Endometrium (tissue), 2 donors: ENCODE measurements at regions not wholly inside any gene's neighbourhood (a gene's known extent, or its start where the extent isn't known, plus 50 kb on each side); places are given as distances from the start of the nearest gene placed in this dataset.
"Not testable (repeated sequence)": the region's sequence is repeated elsewhere in the genome, so short reads cannot be mapped to it uniquely, and the experiment has no call there.

ENCODE experiments used
- FAIRE-seq: peaks from 2 replicates; lab custom pipeline; 2012; peaks lifted over from hg19 to GRCh38; lab: Jason Lieb, UNC
- donor health status: control.
- donor health status: control.

DNA sequence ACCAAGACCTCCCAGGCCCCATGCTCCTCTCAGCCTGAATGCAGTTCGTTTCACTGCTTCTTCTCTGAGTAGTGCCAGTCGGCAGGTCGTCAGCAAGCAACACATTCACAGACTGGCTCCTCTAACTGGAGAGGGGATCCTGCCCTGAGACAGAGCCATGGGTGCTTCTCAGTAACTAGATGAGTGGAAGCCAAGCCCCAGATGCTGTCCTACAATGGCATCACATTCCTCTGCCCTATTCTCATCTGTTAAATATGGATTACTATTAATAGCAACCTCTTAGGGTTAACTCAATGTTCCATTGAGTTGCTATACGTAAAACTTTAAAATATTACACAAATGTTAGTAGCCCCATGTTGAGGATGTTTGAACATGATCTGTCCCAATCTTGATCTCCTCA is 84.2 kb upstream of the S1PR1 start:
- FAIRE-seq: no peak

DNA sequence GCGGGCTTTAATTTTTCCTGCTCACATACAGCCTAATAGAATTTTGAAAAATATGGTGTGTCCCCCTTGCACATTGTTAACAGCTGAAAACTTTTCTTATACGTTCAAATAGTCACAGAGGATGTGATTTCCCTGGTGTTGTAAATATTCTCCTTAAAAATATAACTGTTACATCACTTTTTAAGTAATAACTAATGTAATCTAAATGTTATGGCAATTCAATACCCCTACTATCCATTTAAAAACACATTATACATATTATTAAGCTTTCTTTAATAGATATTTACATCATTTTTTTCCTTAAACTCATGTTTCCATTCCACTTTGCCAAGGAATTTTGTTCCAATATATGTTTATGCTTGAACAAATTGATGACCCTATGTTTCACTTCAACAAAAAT is 85.5 kb upstream of the S1PR1 start:
- no peak for FAIRE-seq

DNA sequence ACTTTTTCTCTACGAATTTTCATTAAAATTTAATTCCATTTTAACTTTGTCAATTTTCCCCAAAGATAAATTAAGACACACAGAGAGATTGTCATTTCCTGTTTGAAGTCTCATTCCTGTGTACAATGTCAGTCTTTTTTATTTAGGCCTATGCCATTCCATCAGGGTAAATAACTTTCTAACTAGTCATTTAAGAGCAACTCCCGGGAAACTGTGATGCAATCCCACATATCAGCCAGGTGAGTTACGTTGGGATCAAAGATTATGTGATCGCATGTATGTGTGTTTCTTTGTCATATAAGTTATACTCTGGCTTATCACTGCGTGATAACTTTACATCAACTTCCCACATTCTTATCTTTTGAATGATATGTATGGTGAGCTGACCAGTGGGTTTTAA is 86.1 kb upstream of the S1PR1 start:
- FAIRE-seq: no peak

DNA sequence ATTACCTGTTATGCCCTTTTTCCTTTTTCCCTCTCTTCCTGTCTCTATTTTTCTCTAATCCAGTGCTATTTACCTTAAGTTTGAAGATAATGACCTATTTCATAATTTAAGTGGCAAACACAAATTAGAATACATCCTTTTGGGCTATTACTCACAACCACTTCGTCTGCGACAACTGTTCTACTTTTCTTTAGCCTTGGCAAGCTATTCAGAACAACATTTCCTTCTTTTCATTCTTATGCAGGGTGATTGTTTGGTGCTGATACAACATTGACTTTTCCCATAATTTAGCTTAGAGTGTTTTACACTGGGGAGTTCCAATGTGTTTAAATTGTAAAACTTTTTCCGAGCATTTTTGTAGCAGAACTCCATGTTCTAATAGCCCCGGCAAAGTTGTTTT is 86.6 kb upstream of the S1PR1 start:
- no peak for FAIRE-seq

DNA sequence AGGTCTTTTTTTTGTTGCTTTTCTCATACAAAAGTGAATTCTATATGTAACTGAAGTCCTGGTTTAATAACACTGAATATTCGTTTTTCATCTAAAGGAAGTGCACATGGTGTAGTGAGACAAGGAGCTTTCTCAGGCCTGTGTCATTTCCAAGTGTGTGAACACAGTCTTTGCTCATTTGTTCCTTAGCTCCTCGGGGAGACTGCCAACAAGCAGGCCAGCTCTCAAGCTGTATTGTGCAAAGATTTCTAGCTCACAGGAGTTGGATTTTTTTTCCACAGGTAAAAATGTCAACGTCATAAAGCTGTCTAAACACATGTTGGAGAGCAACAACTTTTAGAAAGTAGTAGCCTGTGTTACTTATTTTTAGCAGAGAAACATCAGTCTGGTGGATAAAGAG is 87.8 kb upstream of the S1PR1 start:
- FAIRE-seq: no peak

DNA sequence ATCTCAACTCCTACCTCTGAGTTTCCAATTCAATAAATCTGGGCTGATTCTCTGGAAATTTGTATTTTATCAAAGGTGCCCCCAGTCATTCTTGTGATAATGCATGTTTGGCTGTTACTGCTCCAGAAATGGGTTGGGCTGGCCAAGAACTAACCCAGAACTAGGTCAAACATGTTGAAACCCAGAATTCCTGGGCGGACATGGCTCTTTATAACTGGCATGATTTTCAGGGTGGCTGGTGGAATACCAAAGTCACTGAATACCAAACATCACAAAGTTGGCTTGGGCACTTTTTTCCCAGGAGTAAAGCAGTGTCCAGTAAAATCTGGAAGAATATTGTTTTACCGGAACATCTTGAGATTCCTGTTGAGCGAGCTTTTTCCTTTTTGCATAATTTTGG is 89.4 kb upstream of the S1PR1 start:
- no peak for FAIRE-seq

DNA sequence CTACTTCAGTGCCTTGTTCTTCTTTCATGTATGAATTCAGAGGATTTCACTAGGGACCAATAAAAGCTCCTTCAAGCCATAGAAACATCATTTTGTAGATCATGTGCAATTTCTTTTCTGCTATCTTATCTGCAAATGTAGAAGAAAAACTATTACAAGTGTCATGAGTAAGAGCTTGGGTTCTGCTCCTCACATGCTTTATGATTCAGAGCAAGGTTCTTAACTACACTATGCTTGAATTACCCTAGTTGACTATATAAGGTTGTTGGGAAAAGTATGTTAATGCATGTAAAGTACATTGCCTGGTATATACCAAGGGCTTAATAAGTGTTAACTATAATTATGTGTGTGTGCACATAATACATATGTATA is 91.4 kb upstream of the S1PR1 start:
- no peak for FAIRE-seq

DNA sequence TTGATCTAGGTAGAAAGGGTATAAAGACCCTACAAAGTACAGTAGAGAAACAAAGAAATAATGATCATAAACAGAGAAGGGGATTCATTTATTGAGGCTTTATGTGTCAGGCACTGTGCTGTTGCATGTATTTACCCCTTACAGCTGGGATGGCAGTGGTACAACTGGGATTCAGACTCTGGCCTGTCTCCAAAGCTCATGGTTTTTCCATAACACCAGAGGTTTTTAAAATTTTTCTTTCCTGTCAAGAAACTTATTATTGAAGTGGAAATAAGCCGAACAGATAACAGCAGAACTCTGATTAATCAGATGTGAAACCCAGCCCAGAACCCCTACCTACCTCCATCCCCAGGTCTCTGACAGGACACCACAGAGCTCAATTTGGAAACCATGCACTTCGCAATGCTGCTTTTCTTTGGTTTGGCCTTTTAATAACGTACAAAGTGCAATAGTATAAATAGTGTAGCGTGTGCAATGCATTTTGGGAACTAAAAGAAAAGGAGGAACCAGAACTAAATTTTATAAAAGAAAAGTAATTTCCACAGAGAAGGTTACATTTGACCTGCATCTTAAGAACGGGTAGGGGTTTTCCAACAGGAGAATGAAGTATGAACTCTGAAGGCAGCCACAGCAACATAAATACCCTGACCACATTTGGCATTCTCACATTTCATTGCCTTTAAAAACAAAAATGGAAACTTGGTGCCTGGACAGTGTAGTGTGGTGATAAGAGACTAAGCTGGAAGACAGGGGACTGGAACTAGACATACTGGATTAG is 92.0 kb upstream of the S1PR1 start:
- no peak for FAIRE-seq

DNA sequence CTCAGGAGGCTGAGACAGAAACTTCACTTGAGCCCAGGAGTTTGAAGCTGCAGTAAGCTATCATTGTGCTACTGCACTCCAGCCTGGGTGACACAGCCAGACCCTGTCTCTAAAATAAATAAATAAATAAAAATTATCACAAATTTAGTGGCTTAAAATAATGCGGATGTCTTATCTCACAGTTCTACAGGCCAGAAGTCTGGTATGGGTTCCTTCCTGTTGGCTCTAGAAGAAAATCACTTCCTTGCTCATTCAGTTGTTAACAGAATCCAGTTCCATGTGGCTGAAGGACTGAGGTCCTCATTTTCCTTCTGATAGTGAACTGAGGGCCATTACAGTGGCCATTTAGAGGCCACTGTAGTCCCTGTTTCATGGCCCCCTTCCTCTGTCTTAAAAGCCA is 94.6 kb upstream of the S1PR1 start:
- FAIRE-seq: no peak

DNA sequence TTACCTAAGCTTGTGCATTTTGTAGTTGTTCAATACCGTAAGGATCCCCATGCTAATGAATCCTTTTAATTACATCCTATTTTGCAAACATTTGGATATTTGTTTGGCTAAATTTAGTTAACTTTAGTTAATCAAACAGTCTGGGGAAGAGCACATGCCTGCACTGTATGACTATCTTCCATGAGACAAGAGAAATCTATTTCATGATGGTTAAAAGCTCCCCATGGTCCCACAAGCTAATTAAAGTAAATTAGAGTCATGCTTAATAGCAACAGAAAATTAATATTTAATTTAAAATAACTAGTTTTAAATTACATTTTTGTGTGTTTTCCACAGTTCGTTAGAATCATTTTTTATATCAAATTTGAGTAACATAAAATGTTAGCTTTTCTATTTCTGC is 95.4 kb upstream of the S1PR1 start:
- no peak for FAIRE-seq

DNA sequence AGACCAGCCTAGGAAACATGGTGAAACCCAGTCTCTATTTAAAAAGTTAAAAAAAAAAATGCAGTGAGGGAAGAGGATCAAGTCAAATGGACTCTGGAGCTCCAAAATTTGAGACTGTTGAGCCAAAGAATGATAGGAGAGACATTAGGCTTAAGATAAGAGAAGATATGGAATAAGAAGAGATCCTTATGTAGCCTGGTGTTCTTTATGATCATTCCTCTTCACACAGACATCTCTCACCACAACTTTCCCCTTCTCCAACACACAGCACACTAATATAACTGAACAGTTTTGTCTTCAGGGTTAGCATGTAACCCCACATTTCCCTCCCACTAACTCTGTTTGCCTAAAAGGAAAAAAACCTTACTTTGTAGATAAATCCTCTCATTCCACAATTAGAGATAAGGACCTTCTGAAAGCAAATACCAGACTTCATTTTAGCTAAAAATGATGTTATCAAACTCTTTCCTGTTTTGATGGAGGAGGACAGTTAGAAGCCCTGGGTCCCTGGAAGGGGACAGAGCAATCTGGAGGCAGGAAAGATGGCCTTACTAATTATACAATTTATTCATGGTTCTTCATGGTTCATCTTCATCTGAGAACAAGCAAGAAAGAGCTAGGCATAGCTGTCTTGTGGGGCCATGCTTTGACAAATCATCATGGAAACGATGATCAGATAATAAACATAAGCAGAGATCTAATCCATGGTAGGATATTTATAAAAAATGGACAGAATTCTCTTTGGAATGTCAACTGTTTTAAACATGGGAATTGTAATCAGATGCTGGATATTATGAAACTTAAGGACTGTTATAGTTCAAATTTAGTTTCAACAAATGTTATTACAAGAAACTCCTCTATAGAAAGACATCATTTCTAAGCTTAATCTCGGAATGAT is 96.7 kb upstream of the S1PR1 start:
- no peak for FAIRE-seq

DNA sequence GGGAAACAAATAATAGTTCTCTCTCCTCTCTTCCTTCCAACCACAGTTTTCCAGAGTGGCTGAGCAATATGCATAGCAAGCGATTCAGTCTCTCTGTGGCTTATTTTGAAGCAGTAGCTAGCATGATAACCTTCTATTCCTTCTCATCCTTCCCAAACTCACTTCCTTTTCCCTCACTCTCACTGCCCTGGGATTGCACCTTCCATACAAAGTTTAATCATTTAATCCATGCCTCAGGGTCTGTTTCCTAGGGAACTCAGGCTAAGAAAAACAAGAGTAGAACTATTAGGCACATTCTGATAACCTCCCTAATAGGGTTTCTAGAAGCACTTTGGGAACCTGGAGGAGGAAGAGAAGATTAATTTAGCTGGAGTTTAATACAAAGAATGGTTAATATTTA is 97.7 kb upstream of the S1PR1 start:
- FAIRE-seq: no peak

DNA sequence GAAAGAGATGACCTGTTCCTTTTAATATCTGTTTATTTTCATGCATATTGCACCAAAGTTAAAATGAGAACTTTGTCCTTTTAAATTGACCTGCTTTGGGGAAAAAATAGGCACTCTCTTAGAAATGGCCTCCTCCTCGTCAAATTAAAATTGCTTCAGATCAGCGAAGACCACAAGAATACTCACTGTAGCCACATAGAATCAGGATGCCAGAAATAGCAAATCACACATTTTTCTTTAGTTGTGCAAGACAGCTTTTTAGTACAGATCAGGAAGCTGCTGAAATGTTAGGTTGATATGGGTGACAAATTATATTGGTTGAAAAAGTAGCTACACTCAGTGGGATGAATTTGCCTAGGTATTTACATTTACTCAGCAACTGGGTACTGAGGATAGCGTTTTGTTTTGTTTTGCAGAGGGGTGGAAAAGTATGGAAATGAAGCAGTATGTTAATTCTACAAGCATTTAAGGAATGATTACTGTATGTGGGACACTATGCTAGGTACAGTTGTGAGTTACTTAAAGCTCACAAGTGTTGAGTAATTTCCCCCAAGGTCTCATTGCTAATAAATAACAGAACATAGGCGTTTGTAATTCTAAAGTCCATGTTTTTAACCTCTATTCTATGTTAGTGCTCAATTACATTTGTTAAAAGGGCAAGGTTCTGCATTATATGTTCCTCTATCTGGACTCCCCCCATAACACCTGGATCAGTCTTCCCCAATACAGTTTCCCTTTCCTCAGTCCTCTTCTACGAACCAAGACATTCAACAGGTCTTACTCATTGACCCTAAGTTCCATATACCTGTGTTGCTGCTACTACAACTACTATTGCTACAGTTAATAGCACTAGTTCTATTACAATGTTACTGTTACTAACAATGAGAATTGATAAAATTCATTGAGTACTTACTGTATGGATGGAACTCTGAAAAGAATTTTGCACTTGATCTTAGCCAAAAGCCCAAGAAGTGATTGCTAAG is 99.4 kb upstream of the S1PR1 start:
- no peak for FAIRE-seq

DNA sequence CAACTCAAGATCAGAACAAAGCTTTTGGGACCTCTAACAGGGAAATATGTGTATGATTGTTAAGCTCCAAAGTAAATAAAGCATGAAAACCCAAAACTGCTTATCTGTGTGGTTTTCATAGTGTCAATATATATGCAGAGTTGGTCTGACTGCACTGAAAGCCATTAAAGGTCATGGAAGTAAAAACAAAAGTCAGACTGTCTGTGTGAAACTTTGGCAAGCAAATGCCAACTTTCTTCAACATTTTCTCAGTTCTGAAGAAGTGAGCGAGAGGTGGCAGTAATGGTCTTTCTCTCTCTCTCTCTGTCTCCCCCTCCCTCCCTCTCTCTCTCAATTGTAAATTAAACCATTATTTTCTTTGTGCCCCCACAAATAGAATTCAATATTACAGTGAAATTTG is 100.1 kb upstream of the S1PR1 start:
- no peak for FAIRE-seq

DNA sequence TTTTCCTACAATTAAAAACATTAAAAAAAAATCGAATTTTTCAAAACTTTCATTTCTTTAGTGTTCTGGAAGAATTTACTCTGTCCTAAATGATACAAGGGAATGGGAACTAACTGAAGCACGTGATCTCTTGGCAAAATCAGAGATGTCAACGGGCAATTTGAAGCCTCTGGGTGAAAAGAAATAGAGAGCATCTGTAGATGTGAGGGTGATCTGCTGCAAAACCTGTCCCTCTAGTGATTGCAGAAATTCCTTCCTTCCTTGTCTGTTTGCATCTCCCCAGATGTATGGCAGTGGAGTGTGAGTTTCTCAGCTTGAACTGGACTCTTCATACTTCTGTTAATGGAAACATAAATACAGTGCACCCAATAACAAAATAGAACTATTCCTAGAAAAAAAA is 100.5 kb upstream of the S1PR1 start:
- no peak for FAIRE-seq

DNA sequence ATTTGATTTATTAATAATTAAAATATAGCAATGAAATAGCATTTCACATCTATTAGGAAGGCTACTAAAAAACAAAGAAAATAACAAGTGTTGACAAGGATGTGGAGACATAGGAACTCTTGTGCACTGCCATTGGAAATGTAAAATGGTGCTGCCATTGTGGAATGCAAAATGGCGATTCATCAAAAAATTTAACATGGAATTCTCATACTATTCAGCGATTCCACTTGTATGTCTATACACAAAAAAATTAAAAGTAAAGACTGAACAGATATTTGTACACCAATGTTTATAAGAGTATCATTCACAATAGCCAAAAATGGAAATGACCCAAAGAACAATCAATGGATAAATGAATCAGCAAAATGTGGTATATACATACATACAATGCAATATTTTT is 101.3 kb upstream of the S1PR1 start:
- FAIRE-seq: no peak

DNA sequence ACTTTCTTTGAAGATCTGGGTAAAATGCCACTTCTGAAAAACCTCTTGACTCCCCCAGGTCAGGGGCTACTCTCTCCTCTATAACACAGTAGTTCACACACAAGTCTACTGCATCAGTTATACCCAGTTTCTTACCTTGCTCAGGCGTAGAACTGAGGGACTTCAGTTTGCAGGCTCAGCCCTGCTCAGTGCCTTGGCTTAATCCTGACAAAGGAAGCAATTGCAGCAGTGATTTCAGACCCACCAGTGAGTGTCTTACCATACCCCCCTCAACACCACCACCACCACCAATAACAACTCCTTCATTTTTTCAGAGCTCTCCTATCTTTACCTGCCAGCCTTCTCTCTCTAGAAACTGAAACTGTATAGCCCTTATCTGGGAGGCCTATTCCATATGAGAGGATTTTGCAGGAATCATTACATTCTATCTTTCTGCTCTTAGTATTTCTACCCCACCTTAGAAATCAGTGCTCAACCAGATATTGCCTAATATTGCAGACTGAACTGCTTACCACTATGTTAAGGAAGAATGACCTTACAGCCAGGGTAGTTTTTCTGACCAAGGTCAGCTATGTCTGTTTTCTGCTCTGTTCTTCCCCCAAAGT is 105.5 kb upstream of the S1PR1 start:
- FAIRE-seq: no peak

DNA sequence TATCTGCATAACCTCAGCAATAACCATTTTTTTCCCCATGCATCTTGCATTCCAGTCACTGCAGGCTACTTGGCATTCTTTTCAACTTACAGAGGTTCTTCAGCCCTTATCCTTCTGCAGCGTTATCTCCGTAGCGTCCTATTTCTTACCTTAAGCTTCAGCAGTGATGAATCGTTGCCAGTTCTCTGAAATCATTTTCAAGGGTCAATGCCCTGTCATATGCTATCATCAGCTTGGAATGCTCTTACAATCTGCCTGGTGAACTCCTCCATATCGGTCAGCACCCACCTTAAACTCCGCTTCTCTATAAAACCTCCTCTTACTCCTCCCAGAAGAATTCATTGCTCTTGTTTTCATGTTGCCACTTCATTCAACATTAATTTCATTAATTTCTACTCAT is 105.1 kb upstream of the DPH5 start:
- FAIRE-seq: no peak

DNA sequence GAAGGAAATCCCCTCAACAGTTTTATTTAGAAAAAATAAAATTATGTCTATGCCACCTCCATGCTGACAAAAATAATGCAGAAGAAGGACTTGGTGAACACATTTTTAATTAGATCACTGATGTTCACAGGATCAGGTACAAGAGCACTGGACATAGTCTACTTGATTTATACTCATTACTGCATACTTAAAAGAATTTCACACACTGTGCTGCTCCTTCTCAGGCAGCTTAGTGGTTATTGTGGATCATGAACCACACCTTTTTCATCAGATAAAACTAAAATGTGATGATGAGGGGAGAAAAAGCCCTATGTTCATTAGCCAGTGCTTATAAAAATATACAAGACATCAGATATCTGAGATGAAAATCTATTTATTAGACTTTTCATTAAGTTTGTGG is 103.3 kb upstream of the DPH5 start:
- FAIRE-seq: no peak

DNA sequence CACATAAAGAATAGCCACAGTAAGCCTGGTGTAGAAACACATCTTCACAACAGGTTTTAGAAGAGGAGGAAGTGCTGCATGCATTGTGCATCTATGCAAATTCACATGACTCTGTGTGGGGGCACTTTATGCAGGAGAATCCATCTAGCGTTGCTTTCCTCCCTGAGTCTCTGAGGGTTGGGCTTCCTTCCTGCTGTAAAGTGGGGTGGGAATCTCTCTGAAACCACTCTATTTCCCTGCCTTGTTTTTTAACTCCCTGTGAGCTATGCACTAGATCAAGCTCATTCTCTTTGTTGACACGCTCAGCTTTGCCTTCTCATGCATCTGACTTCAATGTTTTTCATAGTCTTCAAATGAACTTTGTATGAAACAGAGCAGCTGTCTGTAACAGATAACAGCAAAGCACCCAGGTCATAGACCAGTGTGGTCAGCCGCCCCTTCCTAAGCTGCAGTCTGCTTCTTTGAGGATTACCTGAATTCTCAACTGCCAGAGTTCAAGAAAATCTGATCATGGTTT is 102.7 kb upstream of the DPH5 start:
- FAIRE-seq: no peak

DNA sequence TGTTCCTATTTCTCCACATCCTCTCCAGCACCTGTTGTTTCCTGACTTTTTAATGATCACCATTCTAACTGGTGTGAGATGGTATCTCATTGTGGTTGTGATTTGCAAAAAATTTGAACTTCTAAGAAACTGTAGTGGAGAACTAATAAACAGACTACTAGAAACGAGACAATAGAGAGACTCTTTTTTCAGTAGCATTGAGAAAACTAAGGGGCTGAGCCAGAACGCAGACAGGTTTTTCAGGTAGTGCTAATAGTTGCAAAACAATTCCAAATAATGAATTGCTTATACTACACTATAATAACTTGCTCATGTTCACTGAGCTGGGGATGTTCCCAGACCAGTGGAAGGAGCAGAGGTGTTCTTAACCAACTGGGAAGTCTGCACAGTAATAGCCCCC is 98.8 kb upstream of the DPH5 start:
- FAIRE-seq: no peak

DNA sequence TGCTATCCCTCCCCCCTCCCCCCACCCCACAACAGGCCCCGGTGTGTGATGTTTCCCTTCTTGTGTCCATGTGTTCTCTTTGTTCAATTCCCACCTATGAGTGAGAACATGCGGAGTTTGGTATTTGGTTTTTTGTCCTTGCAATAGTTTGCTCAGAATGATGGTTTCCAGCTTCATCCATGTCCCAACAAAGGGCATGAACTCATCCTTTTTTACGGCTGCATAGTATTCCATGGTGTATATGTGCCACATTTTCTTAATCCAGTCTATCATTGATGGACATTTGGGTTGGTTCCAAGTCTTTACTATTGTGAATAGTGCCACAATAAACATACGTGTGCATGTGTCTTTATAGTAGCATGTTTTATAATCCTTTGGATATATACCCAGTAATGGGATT is 98.3 kb upstream of the DPH5 start:
- not testable (repeated sequence) for FAIRE-seq
